GM12892 (cell line): ENCODE measurements at regions not wholly inside any gene's neighbourhood (a gene's known extent, or its start where the extent isn't known, plus 50 kb on each side); places are given as distances from the start of the nearest gene placed in this dataset.

Experiments
- DNase-seq: peaks from one replicate; pipeline ENCODE4 v3.0.0; 2011; ENCODE audit not compliant: insufficient read length
- FAIRE-seq: peaks from 2 replicates; lab custom pipeline; 2011; peaks lifted over from hg19 to GRCh38; lab: Jason Lieb, UNC
- POLR2A ChIP-seq: IDR thresholded peaks from 2 replicates; pipeline ENCODE4 v1.6.1; 2011; ENCODE audit warnings: low read depth, low read length, control low read depth
- POLR2AphosphoS5 ChIP-seq: IDR thresholded peaks from 2 replicates; pipeline ENCODE4 v1.6.1; 2011; ENCODE audit warnings: low read depth, low read length, control low read depth
- TAF1 ChIP-seq: IDR thresholded peaks from 2 replicates; pipeline ENCODE4 v1.6.1; 2011; ENCODE audit warnings: low read depth, mild to moderate bottlenecking, control low read depth, low read length, borderline replicate concordance

- no peak for DNase-seq
- TF ChIP-seq TAF1 = no peak
- TF ChIP-seq POLR2AphosphoS5 = no peak
- no peak for TF ChIP-seq POLR2A
- FAIRE-seq = no peak
Observed at GRCh38 chr2:76288598-76288997, 577.9 kb upstream of the GCFC2 start.

- FAIRE-seq (no peak), DNase-seq (no peak)
- TF ChIP-seq TAF1 (no peak), POLR2A (no peak), POLR2AphosphoS5 (no peak)
Observed at GRCh38 chr2:76288146-76288545, 577.4 kb upstream of the GCFC2 start.

GRCh38 chr2:76283350-76283749, 572.6 kb upstream of the GCFC2 start:
- no peak for FAIRE-seq
- DNase-seq = no peak
- TF ChIP-seq POLR2A (no peak), POLR2AphosphoS5 (no peak), TAF1 (no peak)

- DNase-seq (no peak), FAIRE-seq (no peak)
- TF ChIP-seq TAF1 (no peak), POLR2A (no peak), POLR2AphosphoS5 (no peak)
Observed at GRCh38 chr2:76281156-76281841, 570.6 kb upstream of the GCFC2 start.

GRCh38 chr2:76280686-76281085, 570.0 kb upstream of the GCFC2 start:
- FAIRE-seq = no peak
- TF ChIP-seq POLR2A (no peak), POLR2AphosphoS5 (no peak), TAF1 (no peak)
- DNase-seq = no peak

GRCh38 chr2:76279142-76279541, 568.4 kb upstream of the GCFC2 start:
- FAIRE-seq (no peak), DNase-seq (no peak)
- no peak for TF ChIP-seq TAF1
- no peak for TF ChIP-seq POLR2A
- no peak for TF ChIP-seq POLR2AphosphoS5

- no peak for TF ChIP-seq TAF1
- no peak for TF ChIP-seq POLR2AphosphoS5
- TF ChIP-seq POLR2A = no peak
- DNase-seq = no peak
- FAIRE-seq = no peak
Observed at GRCh38 chr2:76275788-76276187, 565.1 kb upstream of the GCFC2 start.

GRCh38 chr2:76274676-76275075, 564.0 kb upstream of the GCFC2 start:
- no peak for TF ChIP-seq TAF1
- TF ChIP-seq POLR2AphosphoS5 = no peak
- TF ChIP-seq POLR2A = no peak
- no peak for DNase-seq
- FAIRE-seq = no peak

GRCh38 chr2:76274160-76274559, 563.4 kb upstream of the GCFC2 start:
- no peak for FAIRE-seq
- TF ChIP-seq TAF1 = no peak
- no peak for TF ChIP-seq POLR2AphosphoS5
- no peak for DNase-seq

- no peak for DNase-seq
- no peak for FAIRE-seq
- TF ChIP-seq POLR2A = no peak
- TF ChIP-seq TAF1 = no peak
- no peak for TF ChIP-seq POLR2AphosphoS5
Observed at GRCh38 chr2:76270096-76270710, 559.5 kb upstream of the GCFC2 start.

GRCh38 chr2:76268902-76269620, 558.3 kb upstream of the GCFC2 start:
- TF ChIP-seq POLR2AphosphoS5 (no peak), TAF1 (no peak), POLR2A (no peak)
- FAIRE-seq (no peak), DNase-seq (no peak)

GRCh38 chr2:76268484-76268883, 557.8 kb upstream of the GCFC2 start:
- no peak for TF ChIP-seq POLR2AphosphoS5
- TF ChIP-seq POLR2A = no peak
- TF ChIP-seq TAF1 = no peak
- DNase-seq (no peak), FAIRE-seq (no peak)
